GM19324 (cell line): ENCODE measurements at regions not wholly inside any gene's neighbourhood (a gene's known extent, or its start where the extent isn't known, plus 50 kb on each side); places are given as distances from the start of the nearest gene placed in this dataset.
"Not testable (repeated sequence)": the region's sequence is repeated elsewhere in the genome, so short reads cannot be mapped to it uniquely, and the experiment has no call there.

Source experiments
- ATAC-seq: cut with Tn5 transposase; IDR thresholded peaks from one replicate; pipeline ENCODE4 v1.9.1; 2021; ENCODE audit warnings: mild to moderate bottlenecking, moderate library complexity; ENCODE audit not compliant: unreplicated experiment, low FRiP score

DNA sequence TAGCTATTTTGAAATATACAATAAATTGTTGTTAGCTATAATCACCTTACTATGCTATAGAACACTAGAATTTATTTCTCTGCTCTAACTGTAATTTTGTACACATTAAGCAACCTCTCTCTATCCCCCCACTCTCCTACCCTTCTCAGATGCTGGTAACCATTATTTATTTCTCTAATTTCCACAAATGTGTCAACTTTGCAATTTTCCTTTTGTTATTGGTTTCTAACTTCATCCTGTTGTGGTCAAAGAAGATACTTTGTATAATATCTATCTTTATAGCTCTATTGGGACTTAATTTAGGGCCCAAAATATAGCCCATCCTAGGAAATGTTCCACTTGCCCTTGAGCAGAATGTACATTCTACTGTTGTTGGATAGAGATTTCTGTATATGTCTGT lies 229.3 kb downstream of the SATB1 start:
- ATAC-seq, result no peak

DNA sequence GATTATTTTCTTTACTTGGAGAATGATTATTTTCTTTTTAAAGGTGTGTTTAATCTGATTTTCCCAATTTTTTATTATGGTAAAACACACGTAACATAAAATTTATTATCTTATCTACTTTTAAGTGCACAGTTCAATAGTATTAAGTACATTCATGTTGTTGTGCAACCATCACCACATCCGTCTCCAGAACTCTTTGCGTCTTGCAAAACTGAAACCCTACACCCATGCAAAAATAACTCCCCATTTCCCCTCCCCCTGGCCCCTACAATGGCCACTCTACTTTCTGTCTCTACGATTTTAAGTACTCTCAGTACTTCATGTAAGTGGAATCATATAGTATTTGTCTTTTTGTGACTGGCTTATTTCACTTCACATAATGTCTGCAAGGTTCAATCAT lies 230.7 kb downstream of the SATB1 start:
- ATAC-seq, result no peak

GRCh38 chr3:18190646-18191045 lies 234.5 kb downstream of the SATB1 start:
- ATAC-seq, result no peak

DNA sequence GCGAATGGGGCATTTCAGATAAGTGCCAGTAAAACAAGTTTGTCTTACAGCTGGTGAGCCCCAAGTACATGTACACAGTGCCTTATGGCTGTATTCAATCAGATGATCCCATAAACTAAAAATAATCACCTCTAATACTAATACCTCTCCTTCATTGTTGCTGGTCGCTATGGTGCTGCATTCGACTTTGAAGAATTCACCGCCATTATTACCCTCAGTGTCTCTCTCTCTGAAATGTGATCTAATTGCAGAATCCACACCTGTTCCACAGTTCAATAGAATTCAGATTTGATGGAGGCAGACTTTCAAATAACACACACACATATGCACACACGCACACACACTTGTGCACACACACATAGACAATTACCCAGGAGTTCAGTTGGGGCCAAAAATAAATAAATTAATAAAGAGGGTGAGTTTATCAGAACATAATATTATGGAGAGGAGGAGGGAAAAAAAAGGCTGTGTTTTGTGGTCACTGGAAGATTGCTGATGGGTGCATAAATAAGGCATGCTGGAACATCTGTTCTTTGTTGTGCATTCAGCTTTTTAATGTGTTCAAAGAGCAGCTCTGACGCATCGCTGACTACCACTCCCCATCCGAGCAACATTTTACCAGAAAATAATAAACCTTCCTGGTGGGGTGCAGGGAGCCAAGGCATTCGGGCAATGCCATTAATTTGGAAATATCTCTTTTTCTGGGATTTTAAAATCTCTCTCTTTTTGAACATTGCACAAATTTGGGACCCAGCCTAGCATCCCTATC lies 235.7 kb downstream of the SATB1 start:
- no peak for ATAC-seq

DNA sequence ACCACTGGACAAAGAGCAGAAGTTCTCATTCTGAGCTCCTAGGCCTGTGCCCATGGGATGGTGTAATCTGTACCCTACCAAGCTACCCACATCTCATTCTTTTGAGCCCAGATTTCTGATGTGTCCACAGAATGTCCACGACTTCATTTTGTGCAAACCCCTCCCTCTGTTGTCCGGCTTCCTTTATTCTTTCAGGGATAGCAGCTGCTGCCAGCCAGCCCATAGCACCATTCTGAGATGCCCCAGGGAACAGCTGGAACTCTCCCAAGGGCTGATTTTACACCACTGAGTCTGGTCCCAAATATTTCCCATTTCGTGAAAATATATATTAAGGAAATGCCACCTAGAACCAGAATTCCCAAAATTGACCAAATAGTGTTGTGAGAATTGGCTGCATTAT lies 236.6 kb downstream of the SATB1 start:
- ATAC-seq, result no peak

DNA sequence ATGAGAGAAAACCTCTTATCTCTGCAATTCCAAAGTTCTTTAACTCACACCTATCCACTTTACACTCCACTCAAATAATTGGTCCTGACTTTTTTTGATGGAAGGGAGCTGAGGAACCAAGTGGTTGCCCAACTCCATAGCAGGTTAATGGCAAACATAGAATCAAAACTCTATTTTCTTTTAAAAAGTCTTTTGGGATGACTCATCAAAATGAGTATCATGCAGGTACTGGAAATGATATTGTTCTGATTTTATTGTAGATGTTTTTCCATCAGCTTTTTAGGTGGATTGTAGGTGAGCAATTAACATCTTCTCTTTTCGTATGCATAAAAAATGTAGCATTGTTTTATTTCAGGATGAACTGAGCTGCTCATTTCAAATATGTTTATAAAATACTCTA lies 239.5 kb downstream of the SATB1 start:
- ATAC-seq, result no peak

DNA sequence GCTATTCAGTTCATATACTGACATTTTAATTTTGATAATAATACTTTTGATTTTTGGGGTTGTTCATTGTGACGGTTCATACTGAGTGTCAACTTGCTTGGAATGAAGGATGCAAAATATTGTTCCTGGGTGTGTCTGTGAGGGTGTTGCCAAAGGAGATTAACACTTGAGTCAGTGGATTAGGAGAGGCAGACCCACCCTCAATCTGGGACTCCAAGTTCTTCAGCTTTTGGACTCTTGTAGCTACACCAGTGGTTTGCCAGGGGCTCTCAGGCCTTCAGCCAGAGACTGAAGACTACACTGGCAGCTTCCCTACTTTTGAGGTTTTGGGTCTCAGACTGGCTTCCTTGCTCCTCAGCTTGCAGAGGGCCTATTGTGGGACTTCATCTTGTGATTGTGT lies 242.2 kb downstream of the SATB1 start:
- not testable (repeated sequence) for ATAC-seq

DNA sequence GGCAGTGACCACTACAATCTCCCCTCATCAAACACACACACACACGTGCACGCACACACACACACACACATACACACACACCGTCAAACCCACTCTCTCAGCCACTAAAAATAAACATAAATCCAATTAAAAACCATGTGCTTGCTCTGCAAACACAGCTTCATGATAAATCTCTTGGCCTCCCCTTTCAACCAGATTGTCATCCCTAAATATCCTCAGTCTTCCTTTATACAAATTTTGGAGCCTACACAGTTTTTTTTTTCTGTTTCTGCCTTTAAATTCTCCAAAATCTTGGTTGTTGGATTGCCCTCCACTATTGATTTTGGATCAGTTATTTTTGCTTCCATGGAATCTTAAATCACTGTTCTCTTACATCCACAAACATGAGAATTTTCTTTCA lies 245.6 kb downstream of the SATB1 start:
- no peak for ATAC-seq

- no peak for ATAC-seq
Observed at GRCh38 chr3:18177271-18177670, 247.9 kb downstream of the SATB1 start.

DNA sequence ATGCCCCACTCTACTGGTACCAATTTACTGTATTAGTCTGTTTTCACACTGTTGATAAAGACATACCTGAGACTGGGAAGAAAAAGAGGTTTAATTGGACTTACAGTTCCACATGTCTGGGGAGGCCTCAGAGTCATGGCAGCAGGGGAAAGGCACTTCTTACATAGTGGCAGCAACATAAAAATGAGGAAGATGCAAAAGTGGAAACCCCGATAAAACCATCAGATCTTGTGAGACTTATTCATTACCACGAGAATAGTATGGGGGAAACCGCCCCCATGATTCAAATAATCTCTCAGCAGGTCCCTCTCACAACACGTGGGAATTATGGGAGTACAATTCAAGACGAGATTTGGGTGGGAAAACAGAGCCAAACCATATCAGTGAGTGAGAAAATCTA lies 251.2 kb downstream of the SATB1 start:
- ATAC-seq, result not testable (repeated sequence)

DNA sequence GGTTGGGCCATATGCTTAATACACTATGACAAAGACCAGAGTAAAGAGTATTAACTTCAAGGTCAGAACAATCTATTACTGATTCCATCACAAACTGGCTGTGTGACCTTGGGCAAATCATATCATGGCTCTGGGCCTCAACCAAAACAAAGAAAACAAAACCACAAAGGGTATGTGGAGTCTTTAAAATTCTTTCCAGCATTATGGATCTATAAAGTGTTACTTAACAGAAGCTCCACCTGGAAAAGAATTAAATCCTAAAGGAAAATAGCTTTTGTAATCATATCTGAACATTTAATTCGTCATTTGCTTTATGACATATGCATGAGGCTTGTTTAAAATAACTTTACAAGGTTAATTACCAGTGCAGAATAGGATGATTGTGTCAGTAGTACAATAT lies 265.5 kb downstream of the SATB1 start:
- no peak for ATAC-seq

DNA sequence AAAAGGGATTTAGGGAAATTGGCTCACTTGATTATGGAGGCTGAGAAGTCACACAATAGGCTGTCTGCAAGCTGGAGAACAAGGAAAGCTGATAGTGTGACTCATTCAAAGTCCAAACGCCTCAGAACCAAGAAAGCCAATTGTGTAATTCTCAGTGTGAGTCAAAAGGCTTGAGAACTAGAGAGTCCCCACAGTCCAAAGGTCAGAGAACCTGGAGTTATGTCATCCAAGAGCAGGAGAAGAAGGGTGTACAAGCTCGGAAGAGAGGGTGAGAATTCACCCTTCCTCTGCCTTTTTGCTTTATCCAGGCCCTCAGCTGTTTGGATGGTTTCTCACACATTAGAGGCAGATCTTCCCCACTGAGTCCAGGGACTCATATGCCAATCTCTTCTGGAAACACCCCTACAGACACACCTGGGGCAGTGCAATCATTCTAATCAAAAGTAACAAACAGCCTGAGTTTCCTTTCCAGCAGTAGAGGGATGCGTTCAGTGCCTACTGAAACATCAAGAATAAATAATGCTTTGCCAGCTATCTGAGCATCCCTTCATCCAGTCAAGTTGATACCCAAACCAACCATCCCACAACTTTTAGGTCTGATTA lies 271.5 kb downstream of the SATB1 start:
- no peak for ATAC-seq

- no peak for ATAC-seq
Observed at GRCh38 chr3:18151199-18151598, 273.9 kb downstream of the SATB1 start.

GRCh38 chr3:18149935-18150334 lies 275.2 kb downstream of the SATB1 start:
- no peak for ATAC-seq

DNA sequence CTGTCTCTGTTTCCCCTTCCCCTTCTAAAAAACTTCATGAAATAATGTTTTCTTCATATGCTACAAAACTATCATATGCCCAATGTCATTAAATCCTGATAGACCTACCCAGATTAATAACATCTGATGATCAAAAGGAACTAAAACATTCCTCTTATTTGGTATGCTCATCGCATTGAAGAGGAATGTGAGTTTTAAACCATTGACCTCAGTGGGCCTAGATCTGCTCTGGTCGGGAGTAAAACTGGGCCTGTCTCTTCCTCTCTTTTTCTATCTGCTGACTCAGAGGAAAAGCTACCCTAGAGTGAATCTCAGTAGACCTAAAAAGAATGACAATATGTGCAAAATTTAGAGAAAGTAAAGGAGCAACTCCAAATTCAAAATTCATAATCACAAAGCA lies 275.8 kb downstream of the SATB1 start:
- no peak for ATAC-seq

DNA sequence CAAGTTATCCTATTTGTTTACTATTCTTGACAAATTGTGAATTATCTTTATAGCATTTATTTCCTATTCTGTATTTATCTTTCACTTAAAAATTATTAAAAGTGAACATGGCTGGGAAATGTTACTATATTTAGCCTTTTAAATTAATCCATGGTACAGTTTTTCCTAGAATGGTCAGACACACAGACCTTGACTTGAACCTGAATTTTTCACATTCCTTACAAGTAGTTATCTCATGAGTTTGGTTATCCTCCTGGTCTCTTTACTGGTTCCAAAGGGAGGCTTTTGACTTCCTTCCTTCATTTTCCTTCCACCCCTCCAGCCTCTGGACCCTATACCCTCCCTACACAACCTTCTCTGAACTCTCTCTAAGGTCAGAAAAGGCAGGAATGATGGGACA lies 280.6 kb downstream of the SATB1 start:
- ATAC-seq, result no peak

DNA sequence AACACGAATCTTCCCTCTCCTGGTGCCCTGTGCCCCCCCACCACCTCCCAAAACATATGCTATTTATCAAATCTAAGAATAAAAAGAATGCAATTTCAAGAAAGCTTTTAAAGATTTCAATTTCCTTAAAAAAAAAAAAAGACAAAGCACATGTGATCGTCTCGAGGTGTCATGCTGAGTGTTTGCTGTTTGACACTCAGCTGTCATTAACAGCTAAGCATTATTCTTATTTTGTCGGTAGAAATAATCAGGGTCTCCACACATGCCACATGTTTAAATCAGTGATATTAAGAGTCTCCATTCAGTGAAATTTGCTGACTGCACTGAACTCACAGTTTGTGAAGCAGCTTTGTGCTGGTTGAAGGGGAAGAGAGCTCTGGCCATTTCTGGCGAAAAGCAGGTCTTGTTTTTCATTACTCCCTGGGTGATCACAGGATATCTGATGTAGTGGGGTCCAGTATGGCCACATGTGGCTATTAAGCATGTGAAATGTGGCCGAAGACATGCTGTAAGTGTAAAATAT lies 281.8 kb downstream of the SATB1 start:
- no peak for ATAC-seq

- no peak for ATAC-seq
Observed at GRCh38 chr3:18137958-18138357, 287.2 kb downstream of the SATB1 start.

DNA sequence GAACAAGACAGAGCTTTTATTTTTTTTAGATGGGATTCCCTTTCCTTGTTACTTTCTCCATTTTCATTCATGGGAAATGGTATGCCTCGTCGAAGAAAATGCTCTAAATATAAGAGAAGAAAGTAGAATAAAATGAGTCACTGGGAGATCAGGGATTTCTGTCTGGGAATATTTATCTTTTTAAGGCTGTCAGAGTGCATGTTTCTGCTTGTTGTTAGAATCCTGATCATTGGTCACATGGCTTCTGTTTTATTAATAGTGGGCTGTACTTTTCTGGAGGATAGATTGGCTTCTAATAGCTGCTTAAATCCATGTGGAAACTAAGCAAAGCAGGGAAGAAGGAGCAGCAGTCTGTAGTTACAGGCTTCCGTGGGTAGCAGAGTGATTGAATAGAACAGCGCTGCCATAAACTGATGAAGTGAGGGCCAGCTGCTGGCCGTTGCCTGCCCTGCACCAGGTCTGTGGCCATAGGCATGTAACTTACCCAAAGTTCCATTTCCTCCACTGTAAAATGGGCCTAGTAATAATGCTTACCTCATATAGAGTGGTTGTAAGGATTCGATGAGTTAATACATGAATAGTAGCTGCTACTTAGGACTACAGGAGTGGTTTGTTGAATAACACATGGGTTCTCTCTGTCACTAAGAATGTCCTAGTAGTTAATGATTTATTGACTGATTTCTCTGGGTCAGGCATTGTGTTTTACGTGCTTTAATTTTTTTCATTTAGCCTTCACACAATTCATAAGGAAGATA lies 289.9 kb downstream of the SATB1 start:
- no peak for ATAC-seq

- no peak for ATAC-seq
Observed at GRCh38 chr3:18134386-18135059, 290.6 kb downstream of the SATB1 start.

DNA sequence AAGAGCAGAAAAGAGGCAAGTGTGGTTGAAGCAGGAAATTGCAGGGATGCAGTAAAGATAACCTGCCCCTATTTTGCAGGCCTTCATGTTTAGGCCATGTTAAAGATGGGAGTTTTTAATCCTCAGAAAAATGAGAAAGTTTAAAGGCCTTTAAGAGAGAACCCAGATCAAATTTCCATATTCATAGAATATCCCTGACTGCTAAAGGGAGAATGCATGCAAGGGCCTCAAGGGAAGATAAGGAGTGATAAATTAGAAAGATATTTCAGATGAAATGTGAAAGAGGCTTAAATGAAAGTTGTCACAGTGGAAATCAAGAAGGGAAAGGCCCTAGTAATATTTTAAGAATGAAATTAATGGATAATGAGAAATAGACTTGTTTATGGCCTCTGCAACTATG lies 292.1 kb downstream of the SATB1 start:
- no peak for ATAC-seq
